Central memory CD8-positive, alpha-beta T cell (primary cell): ENCODE measurements at regions not wholly inside any gene's neighbourhood (a gene's known extent, or its start where the extent isn't known, plus 50 kb on each side); places are given as distances from the start of the nearest gene placed in this dataset.

Source experiments
- ATAC-seq: fragments of 150-1000 bp; cut with Tn5 transposase; replicated peaks from 2 replicates; pipeline ENCODE4 v1.10.0; 2022; ENCODE audit warnings: mild to moderate bottlenecking, moderate FRiP score, moderate number of reproducible peaks; ENCODE audit not compliant: poor library complexity, severe bottlenecking; ENCODE audit errors: extremely low read depth
- DNase-seq, 2 donors: peaks; one replicate each; pipeline ENCODE4 v3.0.0; 2021; ENCODE audit warnings: low spot score in 2 of 2
- H3K27ac Mint-ChIP-seq: one replicate; pipeline ENCODE4 v1.8.0; 2022; ENCODE audit warnings: low read depth, mild to moderate bottlenecking, moderate library complexity, mixed read lengths
- H3K27me3 Mint-ChIP-seq: one replicate; pipeline ENCODE4 v1.8.0; 2022; ENCODE audit warnings: mixed read lengths
- H3K36me3 Mint-ChIP-seq: one replicate; pipeline ENCODE4 v1.8.0; 2022; ENCODE audit warnings: mild to moderate bottlenecking, moderate library complexity, mixed read lengths; ENCODE audit not compliant: insufficient read depth
- H3K4me1 Mint-ChIP-seq: one replicate; pipeline ENCODE4 v1.8.0; 2022; ENCODE audit warnings: mixed read lengths
- H3K4me3 Mint-ChIP-seq: one replicate; pipeline ENCODE4 v1.8.0; 2022; ENCODE audit warnings: mild to moderate bottlenecking, moderate library complexity, mixed read lengths
- H3K9me3 Mint-ChIP-seq: one replicate; pipeline ENCODE4 v1.8.0; 2022; ENCODE audit warnings: mixed read lengths

- Mint-ChIP-seq H3K4me1 (peaks cover 23% of the 10 kb centered on the region), H3K27ac (no peak overlapping the region), H3K9me3 (no peaks in the 10 kb centered on the region), H3K4me3 (no peak overlapping the region), H3K36me3 (peaks cover 3% of the 10 kb centered on the region), H3K27me3 (no peaks in the 10 kb centered on the region)
- DNase-seq, result no peak
- no peak for ATAC-seq
Measured at GRCh38 chr5:143698574-143698973, 113.4 kb upstream of the HMHB1 start.

- Mint-ChIP-seq H3K27me3 (no peaks in the 10 kb centered on the region), H3K4me3 (no peak overlapping the region), H3K4me1 (peaks cover 35% of the 10 kb centered on the region), H3K9me3 (no peaks in the 10 kb centered on the region), H3K36me3 (peaks cover 3% of the 10 kb centered on the region), H3K27ac (no peak overlapping the region)
- ATAC-seq, result no peak
- DNase-seq, result no peak
Measured at GRCh38 chr5:143696921-143697320, 115.0 kb upstream of the HMHB1 start.

GRCh38 chr5:143695941-143696340 lies 116.0 kb upstream of the HMHB1 start:
- peaks cover 35% of the 10 kb centered on the region for H3K4me1 Mint-ChIP-seq
- DNase-seq, result no peak

GRCh38 chr5:143695244-143695864 lies 116.6 kb upstream of the HMHB1 start:
- H3K36me3 Mint-ChIP-seq, result peaks cover 3% of the 10 kb centered on the region
- no peak overlapping the region for H3K27ac Mint-ChIP-seq
- no peaks in the 10 kb centered on the region for H3K27me3 Mint-ChIP-seq
- ATAC-seq, result no peak
- H3K9me3 Mint-ChIP-seq, result no peaks in the 10 kb centered on the region
- H3K4me1 Mint-ChIP-seq, result peaks cover 35% of the 10 kb centered on the region
- DNase-seq, result no peak
- no peak overlapping the region for H3K4me3 Mint-ChIP-seq

More at GRCh38 chr5:143695941-143696340, 116.0 kb upstream of the HMHB1 start:
- Mint-ChIP-seq H3K36me3 (peaks cover 3% of the 10 kb centered on the region), H3K27ac (peak overlapping the region; percentile 67), H3K9me3 (no peaks in the 10 kb centered on the region), H3K4me3 (no peak overlapping the region), H3K27me3 (no peaks in the 10 kb centered on the region)
- ATAC-seq, result no peak

- H3K4me3 Mint-ChIP-seq, result peak overlapping the region; percentile 16
- DNase-seq (no peak), ATAC-seq (no peak)
- H3K9me3 Mint-ChIP-seq, result peaks cover 6% of the 10 kb centered on the region
- H3K27me3 Mint-ChIP-seq, result no peaks in the 10 kb centered on the region
- H3K27ac Mint-ChIP-seq, result peak overlapping the region; percentile 67
- peaks cover 35% of the 10 kb centered on the region for H3K4me1 Mint-ChIP-seq
- H3K36me3 Mint-ChIP-seq, result peaks cover 3% of the 10 kb centered on the region
Measured at GRCh38 chr5:143694357-143694756, 117.6 kb upstream of the HMHB1 start.

GRCh38 chr5:143693651-143694252 lies 118.2 kb upstream of the HMHB1 start:
- H3K27me3 Mint-ChIP-seq, result no peaks in the 10 kb centered on the region
- DNase-seq, result peak in 1 of 2 donors; percentile 26
- H3K4me1 Mint-ChIP-seq, result peaks cover 35% of the 10 kb centered on the region
- H3K36me3 Mint-ChIP-seq, result peaks cover 3% of the 10 kb centered on the region
- ATAC-seq, result peak; percentile 96
- H3K27ac Mint-ChIP-seq, result peak overlapping the region; percentile 67
- peak overlapping the region; percentile 16 for H3K4me3 Mint-ChIP-seq
- peaks cover 6% of the 10 kb centered on the region for H3K9me3 Mint-ChIP-seq

DNA sequence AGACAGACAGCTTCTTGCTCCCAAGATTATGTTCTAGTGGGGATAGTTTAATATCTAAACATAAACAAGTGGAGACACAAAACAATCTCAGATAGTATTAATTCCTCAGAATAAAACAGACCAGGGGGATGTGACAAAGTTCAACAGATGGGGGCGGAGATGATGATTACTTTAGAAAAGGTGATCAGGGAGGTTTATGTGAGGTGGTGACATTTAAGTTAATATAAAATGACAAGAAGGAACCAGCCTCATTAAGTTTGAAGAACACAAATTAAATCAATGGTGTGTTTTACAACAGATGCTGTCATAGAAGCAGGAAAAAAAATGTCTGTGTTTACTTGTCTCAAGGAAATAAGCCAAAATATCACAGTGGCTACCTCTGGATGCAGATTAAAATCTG lies 119.6 kb upstream of the HMHB1 start:
- DNase-seq (no peak), ATAC-seq (no peak)
- Mint-ChIP-seq H3K27ac (no peak overlapping the region), H3K4me1 (peaks cover 35% of the 10 kb centered on the region), H3K4me3 (no peak overlapping the region), H3K36me3 (peaks cover 3% of the 10 kb centered on the region), H3K9me3 (peaks cover 6% of the 10 kb centered on the region), H3K27me3 (no peaks in the 10 kb centered on the region)

- H3K27ac Mint-ChIP-seq, result no peak overlapping the region
- peaks cover 6% of the 10 kb centered on the region for H3K9me3 Mint-ChIP-seq
- peaks cover 35% of the 10 kb centered on the region for H3K4me1 Mint-ChIP-seq
- no peaks in the 10 kb centered on the region for H3K27me3 Mint-ChIP-seq
- peaks cover 3% of the 10 kb centered on the region for H3K36me3 Mint-ChIP-seq
- no peak overlapping the region for H3K4me3 Mint-ChIP-seq
- ATAC-seq, result no peak
- DNase-seq, result no peak
Measured at GRCh38 chr5:143691945-143692290, 120.0 kb upstream of the HMHB1 start.

GRCh38 chr5:143691287-143691944 lies 120.5 kb upstream of the HMHB1 start:
- Mint-ChIP-seq H3K4me1 (peaks cover 35% of the 10 kb centered on the region), H3K36me3 (peaks cover 3% of the 10 kb centered on the region), H3K9me3 (peaks cover 6% of the 10 kb centered on the region), H3K27me3 (no peaks in the 10 kb centered on the region), H3K27ac (no peak overlapping the region), H3K4me3 (no peak overlapping the region)
- ATAC-seq (no peak), DNase-seq (no peak)

DNA sequence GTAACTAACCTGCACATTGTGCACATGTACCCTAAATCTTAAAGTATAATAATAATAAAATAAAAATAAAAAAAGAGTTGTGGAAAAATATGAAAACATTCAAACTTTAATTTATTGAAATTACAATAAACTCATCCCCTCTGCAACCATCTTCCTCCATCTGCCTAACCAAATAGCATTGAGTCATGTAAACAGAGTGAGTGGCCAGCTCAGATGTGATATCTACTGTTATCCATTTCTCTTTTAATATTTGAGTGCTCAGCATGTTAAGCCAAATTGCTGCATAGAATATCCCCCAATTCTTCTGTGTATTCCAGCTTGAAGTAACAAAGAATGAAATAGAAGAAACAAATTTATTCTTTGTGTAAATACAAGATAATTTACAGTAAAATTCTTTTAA lies 124.4 kb upstream of the HMHB1 start:
- no peak overlapping the region for H3K4me3 Mint-ChIP-seq
- H3K36me3 Mint-ChIP-seq, result no peaks in the 10 kb centered on the region
- no peak for ATAC-seq
- H3K4me1 Mint-ChIP-seq, result peaks cover 6% of the 10 kb centered on the region
- peaks cover 6% of the 10 kb centered on the region for H3K9me3 Mint-ChIP-seq
- no peaks in the 10 kb centered on the region for H3K27me3 Mint-ChIP-seq
- no peak for DNase-seq
- H3K27ac Mint-ChIP-seq, result no peak overlapping the region

DNA sequence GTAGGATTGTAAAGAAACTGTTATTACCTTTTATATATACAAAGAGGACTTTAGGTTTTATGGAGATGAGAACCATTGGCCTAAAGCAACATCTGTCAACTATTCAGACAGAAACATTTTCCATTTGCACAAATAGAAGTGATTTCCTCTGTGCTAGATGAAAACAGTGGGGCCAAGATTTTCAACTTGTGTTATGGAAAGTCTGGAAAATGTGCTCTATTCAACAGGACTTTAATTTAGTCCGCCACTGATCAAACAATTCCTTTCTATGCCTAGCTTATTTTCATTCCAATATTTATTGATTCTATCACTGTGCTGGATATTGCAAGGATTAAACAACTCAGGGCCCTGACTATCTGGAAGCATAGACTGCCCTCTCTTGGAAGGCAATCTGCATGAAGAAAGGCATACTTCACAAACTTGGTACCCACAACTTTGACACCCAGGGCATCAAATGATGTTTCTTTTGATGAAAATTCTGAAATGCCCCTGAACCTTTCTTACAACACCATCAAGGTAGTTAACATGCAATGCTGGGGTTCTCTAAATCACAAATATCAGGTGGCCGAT lies 126.6 kb upstream of the HMHB1 start:
- no peak for ATAC-seq
- peaks cover 6% of the 10 kb centered on the region for H3K9me3 Mint-ChIP-seq
- no peaks in the 10 kb centered on the region for H3K27me3 Mint-ChIP-seq
- H3K36me3 Mint-ChIP-seq, result no peaks in the 10 kb centered on the region
- DNase-seq, result no peak
- no peak overlapping the region for H3K4me3 Mint-ChIP-seq
- no peak overlapping the region for H3K27ac Mint-ChIP-seq
- H3K4me1 Mint-ChIP-seq, result no peaks in the 10 kb centered on the region

DNA sequence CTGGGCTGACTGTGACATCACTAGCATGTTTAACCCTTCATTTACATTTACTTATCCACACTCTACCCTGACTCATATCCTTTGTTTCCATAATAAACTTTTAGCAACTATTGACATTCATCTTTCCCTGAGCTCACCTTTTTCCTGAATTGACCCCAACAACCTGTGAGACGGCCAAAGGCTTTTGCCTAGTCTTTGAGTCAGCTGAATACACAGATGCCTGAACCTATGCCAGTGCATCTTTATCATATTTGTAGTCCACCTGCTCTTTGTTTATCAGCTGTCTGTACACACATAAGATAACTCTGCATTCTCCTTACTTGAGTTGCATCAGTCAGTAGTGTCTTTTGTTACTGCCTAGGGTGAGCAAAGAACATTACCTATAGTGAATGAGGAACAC lies 128.5 kb upstream of the HMHB1 start:
- Mint-ChIP-seq H3K27me3 (no peaks in the 10 kb centered on the region), H3K36me3 (no peaks in the 10 kb centered on the region), H3K9me3 (no peaks in the 10 kb centered on the region), H3K27ac (no peak overlapping the region), H3K4me3 (no peak overlapping the region), H3K4me1 (no peaks in the 10 kb centered on the region)
- ATAC-seq (no peak), DNase-seq (no peak)

- no peaks in the 10 kb centered on the region for H3K4me1 Mint-ChIP-seq
- no peak overlapping the region for H3K27ac Mint-ChIP-seq
- H3K36me3 Mint-ChIP-seq, result no peaks in the 10 kb centered on the region
- no peaks in the 10 kb centered on the region for H3K27me3 Mint-ChIP-seq
- ATAC-seq, result no peak
- no peak for DNase-seq
- no peak overlapping the region for H3K4me3 Mint-ChIP-seq
- H3K9me3 Mint-ChIP-seq, result no peaks in the 10 kb centered on the region
Measured at GRCh38 chr5:143682929-143683386, 129.0 kb upstream of the HMHB1 start.
